ENCODE measurements at regions not wholly inside any gene's neighbourhood (a gene's known extent, or its start where the extent isn't known, plus 50 kb on each side); places are given as distances from the start of the nearest gene placed in this dataset.
"Not testable (repeated sequence)": the region's sequence is repeated elsewhere in the genome, so short reads cannot be mapped to it uniquely, and the experiment has no call there.

DNA sequence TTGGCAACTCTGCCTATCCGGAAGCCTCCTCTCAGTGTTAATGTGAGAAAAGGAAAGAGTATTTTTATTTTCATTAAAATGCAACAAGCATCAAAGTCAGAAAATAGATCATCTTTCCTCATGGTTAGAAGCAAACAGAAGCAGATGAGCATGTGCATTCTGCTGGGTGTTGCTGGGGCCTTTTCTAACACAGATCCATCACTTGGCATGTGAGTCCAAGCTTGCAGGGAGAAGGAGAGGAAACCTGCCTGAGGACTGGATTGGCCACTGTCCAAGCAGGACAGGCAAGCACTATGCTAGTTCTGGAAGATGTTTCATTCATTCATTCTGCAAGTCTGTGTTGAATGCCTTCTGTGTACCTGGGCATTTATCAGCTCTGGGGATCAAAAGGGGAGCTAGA lies 348.7 kb upstream of the PCSK5 start:
- TF ChIP-seq, protein P1, sequence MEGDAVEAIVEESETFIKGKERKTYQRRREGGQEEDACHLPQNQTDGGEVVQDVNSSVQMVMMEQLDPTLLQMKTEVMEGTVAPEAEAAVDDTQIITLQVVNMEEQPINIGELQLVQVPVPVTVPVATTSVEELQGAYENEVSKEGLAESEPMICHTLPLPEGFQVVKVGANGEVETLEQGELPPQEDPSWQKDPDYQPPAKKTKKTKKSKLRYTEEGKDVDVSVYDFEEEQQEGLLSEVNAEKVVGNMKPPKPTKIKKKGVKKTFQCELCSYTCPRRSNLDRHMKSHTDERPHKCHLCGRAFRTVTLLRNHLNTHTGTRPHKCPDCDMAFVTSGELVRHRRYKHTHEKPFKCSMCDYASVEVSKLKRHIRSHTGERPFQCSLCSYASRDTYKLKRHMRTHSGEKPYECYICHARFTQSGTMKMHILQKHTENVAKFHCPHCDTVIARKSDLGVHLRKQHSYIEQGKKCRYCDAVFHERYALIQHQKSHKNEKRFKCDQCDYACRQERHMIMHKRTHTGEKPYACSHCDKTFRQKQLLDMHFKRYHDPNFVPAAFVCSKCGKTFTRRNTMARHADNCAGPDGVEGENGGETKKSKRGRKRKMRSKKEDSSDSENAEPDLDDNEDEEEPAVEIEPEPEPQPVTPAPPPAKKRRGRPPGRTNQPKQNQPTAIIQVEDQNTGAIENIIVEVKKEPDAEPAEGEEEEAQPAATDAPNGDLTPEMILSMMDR (IDR thresholded peaks at IDR 0.05; ENCODE audit: low read length, missing control alignments) = no peak
- DNase-seq (ENCODE audit: low read depth) = no peak
- no peak overlapping the region for H3K4me3 ChIP-seq (replicated peaks; ENCODE audit: low read depth, low read length)

DNA sequence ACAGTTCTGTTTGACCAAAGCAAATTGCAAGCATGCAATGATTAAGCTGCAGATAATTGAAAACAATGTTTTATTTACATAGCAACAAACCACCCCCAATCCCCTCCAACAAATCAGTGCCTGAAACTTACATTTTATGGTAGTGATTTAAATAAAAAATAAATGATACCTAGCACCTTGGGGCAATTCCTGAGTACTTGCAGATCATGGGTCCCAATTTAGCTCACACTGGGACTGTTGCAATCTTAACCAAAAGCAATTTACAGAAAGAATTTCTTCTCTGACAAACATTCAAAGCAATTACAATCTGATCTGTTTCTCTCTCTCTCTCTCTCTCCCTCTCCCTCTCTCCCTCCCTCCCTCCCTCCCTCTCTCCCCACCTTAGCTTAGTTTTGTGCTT lies 345.7 kb upstream of the PCSK5 start:
- no peak for DNase-seq (ENCODE audit: low read depth)
- TF ChIP-seq, protein P1 (IDR thresholded peaks at IDR 0.05; ENCODE audit: low read length, missing control alignments) = no peak

DNA sequence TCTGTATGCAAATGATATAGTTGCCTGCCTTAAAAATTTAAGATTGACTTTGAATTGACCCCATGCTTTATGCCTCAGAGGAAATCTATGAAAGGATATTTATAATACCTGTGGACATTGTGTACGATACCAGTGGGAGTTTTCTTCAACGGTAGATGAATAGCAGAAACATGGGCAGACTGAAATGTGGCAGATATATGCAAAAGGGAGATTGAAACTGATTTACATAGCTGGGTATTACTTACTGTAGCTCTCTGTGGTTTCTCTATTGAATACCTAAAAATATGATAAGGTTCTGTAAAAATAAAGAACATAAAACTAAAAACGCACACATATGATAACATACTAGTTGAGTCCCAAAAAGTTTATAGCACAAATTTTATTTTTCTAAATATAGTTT lies 345.2 kb upstream of the PCSK5 start:
- no peak overlapping the region for H3K4me3 ChIP-seq (replicated peaks; ENCODE audit: low read depth, low read length)
- TF ChIP-seq, protein P1 (IDR thresholded peaks at IDR 0.05; ENCODE audit: low read length, missing control alignments) = no peak
- DNase-seq (ENCODE audit: low read depth) = no peak

More for the DNA sequence above, 345.7 kb upstream of the PCSK5 start:
- H3K4me3 ChIP-seq (replicated peaks; ENCODE audit: low read depth, low read length) = no peak overlapping the region

DNA sequence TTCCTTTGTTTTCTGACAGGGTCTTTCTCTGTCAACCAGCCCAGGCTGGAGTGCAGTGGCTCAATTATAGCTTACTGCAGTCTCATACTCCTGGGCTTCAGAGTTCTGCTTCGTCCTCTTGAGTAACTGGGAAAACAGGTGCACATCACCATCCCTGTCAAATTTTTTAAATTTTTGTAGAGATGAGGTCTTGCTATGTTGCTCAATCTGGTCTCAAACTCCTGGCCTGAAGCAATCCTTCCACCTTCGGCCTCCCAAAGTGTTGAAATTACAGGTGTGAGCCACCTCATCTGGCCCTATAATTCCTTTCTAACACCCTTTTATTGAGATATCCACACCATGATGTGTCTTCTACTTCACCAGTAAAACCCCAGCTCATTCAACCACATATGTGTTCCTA lies 341.6 kb upstream of the PCSK5 start:
- no peak overlapping the region for H3K4me3 ChIP-seq (replicated peaks; ENCODE audit: low read depth, low read length)
- no peak for DNase-seq (ENCODE audit: low read depth)
- TF ChIP-seq, protein P1 (IDR thresholded peaks at IDR 0.05; ENCODE audit: low read length, missing control alignments) = no peak

DNA sequence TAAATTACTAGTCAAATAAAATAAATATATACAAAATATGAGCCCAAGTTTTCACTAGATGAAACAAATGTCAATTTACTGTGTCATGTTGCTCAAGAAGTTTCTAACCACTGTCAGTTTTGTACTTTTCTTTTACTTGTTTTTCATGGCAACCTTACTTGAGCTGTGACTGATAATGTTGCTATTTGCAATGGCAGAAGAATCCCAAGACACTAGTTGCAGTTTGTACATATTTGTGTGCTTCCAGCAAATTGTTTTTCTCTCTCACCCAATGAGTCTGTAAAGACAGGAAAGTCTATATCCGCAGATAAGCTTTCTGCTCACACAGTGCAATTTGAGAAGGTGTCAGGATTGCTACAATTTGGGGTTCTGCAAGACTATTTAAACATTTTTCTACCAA lies 338.6 kb upstream of the PCSK5 start:
- no peak overlapping the region for H3K4me3 ChIP-seq (replicated peaks; ENCODE audit: low read depth, low read length)
- TF ChIP-seq, protein P1 (IDR thresholded peaks at IDR 0.05; ENCODE audit: low read length, missing control alignments) = no peak
- no peak for DNase-seq (ENCODE audit: low read depth)

DNA sequence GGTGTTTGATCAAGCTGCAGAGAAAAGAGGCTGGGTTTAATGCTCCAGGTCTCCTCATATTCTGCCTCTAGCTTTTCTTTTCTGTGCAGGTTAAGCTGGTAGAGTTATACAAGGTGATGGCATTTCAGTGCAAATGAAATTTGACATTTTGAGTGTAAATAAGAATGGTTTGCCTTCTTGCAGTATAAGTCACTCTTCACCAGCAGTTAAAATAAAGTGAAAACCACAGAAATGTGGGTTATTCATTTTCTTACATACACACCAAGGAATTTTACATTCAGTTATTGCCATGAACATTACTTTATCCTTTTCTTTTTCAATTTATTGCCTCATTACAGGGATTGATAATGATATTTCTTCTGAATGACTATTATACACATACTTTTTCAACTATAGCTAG lies 337.5 kb upstream of the PCSK5 start:
- no peak for DNase-seq (ENCODE audit: low read depth)
- TF ChIP-seq, protein P1 (IDR thresholded peaks at IDR 0.05; ENCODE audit: low read length, missing control alignments) = no peak
- H3K4me3 ChIP-seq (replicated peaks; ENCODE audit: low read depth, low read length) = no peak overlapping the region

DNA sequence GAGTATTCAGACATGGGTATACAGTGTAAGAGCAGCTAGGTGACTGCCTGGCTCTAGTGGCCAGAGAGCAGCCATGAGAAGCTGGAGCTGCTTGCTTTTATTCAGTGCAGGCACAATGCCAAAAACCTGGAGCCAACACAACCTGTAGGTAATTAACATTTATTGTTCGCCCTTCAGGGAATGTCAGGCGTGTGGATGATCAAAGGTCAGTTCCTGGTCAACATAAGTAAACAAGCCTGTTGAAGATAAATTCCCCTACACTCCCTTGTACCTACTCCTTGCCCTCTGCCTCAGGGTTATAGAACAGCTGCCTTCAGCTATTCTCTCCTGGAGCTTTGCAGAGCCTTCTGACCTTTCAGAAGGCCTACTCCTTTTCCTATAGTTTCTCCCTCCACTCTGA lies 323.7 kb upstream of the PCSK5 start:
- not testable (repeated sequence) for DNase-seq (ENCODE audit: low read depth); H3K4me3 ChIP-seq (replicated peaks; ENCODE audit: low read depth, low read length)

DNA sequence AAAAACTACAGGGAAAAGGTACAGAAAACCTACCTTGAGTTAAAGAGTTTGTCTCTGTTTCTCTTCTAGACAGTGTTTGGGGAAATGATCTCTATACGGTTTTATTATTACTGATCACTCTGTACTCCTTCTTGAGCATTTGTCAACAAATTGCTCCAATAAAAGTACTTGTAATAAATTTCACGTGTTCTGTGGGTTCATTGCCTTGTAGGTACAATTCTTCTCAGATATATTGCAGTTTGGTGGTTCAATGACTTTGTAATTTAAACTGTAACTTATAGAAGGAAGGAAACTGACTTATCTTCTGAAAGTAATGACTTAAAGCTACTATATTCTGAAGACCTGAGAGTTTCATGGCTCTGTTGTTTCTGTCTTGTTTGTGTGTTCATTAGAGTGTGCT lies 319.9 kb upstream of the PCSK5 start:
- no peak for DNase-seq (ENCODE audit: low read depth)
- TF ChIP-seq, protein P1 (IDR thresholded peaks at IDR 0.05; ENCODE audit: low read length, missing control alignments) = no peak
- H3K4me3 ChIP-seq (replicated peaks; ENCODE audit: low read depth, low read length) = no peak overlapping the region
